Right kidney (tissue), 1 donor: ENCODE measurements at regions not wholly inside any gene's neighbourhood (a gene's known extent, or its start where the extent isn't known, plus 50 kb on each side); places are given as distances from the start of the nearest gene placed in this dataset.

ENCODE experiments used
- DNase-seq: peaks from one replicate; pipeline ENCODE4 v3.0.0-alpha.2; 2016

- no peak for DNase-seq
Measured at GRCh38 chr4:138857416-138857815, 158.2 kb upstream of the NOCT start.

DNA sequence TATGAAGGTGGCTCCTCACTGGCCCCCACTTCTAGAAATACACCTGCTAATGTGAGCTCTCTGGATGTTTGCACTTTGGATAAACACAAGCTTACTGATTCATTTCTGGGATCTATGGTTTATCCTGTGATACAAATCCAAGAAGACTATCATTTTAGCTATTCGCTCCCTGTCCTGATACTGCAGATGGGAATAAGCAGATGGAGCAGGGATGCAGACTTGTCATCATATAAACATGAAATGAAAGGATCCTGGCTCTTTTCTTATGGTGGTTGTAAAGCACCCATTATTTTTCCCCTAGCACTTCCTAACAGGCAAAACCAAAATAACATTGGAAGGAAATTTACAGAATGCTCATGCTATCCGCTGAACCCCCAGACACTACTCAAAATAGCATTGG, 162.9 kb upstream of the NOCT start:
- no peak for DNase-seq

GRCh38 chr4:138851391-138852335, 163.9 kb upstream of the NOCT start:
- DNase-seq, result no peak

DNA sequence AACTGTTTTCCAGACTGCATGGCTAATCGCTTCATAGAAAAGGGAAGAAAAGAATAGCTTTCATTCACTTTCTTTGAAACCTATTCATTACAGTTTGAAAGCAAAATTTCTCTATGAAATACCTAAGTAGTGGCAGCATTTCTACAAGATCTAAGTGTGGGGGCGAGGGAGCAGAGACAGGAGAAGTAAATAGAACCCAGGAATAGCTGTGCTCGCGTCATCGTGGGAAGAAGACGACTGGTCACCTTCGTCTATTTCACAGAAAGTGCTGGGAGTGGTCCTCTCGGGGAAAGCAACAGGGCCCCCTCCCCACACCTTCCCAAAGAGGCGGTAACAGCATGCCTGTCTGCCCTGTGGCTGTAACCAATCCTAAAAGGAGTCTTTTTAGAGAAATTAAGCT, 169.9 kb upstream of the NOCT start:
- DNase-seq, result no peak

- DNase-seq, result no peak
Measured at GRCh38 chr4:138845054-138845453, 170.5 kb upstream of the NOCT start.

GRCh38 chr4:138843616-138844015, 172.0 kb upstream of the NOCT start:
- DNase-seq, result no peak

GRCh38 chr4:138841343-138841742, 174.2 kb upstream of the NOCT start:
- DNase-seq, result no peak

DNA sequence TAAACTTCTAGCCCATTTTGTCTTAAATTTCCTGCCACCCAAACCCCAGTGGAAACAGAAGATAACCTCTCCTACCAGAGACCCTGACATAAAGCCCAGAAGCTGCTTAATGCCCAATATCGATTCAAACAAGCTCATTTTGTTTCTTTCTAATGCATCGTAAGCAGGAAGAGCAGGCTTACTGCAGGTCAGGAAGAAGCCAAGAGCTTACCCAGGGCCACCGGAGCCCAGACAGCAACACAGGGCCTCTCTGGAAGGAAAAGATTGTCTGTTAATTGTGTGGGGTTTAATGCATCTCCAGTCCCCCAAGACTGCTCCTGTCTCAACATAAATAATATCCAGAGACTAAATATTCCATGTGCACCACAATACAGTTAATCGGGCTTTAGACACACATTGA, 177.3 kb upstream of the NOCT start:
- no peak for DNase-seq

- no peak for DNase-seq
Measured at GRCh38 chr4:138835832-138836533, 179.6 kb upstream of the NOCT start.

DNA sequence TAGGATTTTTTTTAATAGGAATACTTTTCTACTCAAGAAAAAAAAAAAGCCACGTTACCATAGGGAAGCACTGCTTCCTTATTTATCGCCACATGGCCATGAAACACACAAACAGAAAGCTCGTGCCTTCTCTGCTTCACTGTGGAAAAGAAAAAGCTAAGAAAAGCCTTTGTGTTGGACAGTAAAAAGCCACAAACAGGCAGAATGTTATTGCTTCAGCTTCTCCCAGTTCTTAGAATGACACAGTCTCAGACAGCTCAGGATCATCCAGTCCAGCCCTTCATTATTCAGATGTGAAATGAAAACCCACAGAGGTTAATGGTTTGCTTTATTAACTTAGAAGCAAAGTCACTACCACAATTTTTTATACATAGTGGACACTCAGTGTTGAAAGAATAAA, 181.6 kb upstream of the NOCT start:
- DNase-seq, result no peak

- no peak for DNase-seq
Measured at GRCh38 chr4:138832563-138832962, 183.0 kb upstream of the NOCT start.

- DNase-seq, result no peak
Measured at GRCh38 chr4:138831948-138832347, 183.6 kb upstream of the NOCT start.

DNA sequence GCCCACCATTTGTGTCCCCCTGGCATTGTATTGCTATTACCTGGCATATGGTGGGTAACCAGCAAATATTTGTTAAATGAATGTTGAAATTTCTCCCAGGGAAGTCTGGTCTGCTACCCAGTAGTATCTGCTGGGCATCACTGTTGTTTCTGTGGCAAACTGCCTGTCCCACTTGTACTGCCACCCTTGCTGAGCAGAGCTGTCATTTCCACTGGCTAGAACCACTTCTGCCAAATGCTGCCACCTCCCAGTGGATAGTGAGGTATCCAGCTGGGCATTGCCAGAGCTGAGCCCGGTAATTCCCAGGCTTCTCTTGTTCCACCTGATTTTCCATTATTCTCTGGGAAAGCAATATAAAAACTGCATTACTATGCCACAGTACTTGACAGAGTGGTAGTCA, 186.7 kb upstream of the NOCT start:
- no peak for DNase-seq

GRCh38 chr4:138826754-138827153, 188.8 kb upstream of the NOCT start:
- DNase-seq, result no peak

DNA sequence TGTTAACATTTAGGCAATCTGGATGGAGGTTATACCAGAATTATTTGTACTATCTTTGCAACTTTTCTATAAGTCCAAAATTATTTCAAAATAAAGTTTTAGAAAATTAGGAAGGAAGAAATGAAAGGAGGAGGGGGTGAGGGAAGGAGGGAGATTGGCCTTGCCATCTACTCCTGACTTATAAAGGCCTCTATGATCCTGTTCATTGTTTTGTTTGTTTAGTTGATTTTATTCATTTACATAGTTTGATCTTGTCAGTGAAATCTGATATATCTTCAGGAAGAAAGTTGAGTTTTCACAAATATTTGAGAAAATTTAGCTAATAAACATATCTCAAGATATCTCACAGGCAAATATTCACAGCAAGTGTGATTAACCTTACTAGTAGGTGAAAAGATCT, 189.3 kb upstream of the NOCT start:
- DNase-seq, result no peak

GRCh38 chr4:138821331-138821730, 194.2 kb upstream of the NOCT start:
- DNase-seq, result no peak

DNA sequence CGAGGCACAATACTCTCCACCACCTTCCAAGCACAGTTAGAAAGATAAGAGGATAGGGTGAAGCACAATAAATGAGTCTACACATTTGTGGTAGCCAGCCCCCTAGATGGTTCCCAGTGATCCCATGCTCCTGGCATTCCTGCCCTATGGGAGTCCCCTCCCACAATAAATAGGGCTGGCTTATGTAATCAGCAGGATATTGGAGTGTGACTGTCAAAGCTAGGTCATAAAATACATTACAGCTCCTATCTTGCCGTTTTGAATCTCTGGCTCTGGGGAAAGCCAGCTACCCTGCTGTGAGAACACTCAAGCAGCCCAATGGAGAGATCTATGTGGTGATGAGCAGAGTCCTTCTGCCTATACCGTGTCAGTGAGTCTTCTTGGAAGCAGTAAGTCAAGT, 198.7 kb upstream of the NOCT start:
- DNase-seq, result no peak

- DNase-seq, result no peak
Measured at GRCh38 chr4:138815811-138816210, 199.8 kb upstream of the NOCT start.

- DNase-seq, result no peak
Measured at GRCh38 chr4:138805736-138806135, 209.8 kb upstream of the NOCT start.

- no peak for DNase-seq
Measured at GRCh38 chr4:138804711-138805110, 210.9 kb upstream of the NOCT start.

- no peak for DNase-seq
Measured at GRCh38 chr4:138803051-138803450, 212.5 kb upstream of the NOCT start.

DNA sequence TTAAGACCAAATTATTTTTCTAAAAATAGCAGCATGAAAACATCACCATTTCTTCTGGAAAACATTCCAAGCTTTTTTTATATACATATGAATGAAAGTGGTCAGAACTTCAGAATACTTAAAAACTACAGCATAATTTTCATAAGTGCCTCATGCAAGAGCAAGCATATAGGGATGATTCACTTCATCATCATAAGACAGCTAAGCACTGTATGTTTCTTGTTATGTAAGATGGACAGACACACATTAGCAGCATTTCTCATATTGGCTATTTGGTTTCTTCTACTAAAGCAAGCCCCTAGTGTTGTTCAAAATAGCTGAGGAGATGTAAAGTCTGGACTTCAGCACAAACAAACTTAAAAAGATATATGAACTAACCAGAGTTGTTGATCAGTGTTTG, 213.1 kb upstream of the NOCT start:
- no peak for DNase-seq

DNA sequence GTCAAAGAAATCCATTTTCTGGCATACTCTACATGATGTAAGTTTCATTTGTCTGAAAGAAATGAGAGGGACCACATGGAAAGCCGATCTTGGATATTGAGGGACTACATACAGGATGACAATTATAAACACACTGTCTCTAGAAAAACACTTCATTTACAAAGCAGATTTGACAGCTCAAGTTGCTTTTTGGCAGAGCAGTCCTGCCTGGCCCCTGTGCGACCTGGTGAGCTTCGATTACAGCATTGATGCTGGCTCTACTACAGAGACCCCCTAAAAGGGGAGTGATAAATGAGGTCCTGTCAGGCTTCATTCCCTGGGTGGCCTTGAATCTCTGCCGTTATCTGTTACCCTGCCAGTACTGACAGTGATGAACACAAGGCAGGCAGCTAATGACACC, 215.2 kb upstream of the NOCT start:
- no peak for DNase-seq

DNA sequence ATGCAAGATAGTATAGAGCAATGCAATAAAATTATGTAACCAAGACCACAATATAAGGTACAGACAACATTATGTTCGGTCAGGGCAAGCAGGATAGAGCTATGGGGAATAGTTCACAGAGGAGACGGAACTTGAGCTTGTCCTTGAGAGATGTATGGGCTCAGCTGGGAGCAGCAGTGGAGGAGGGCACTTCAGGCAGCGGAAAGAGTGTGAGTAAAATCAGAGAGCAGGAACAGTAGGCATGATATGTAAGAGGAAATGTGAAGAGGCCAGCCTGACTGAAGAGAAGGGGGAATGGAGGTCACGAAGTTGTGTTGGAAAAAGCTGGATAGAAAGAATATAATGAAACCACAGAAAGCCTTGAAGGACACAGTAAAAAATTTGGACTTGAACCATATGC, 217.2 kb upstream of the NOCT start:
- no peak for DNase-seq
